GM19240 (cell line): ENCODE measurements at regions not wholly inside any gene's neighbourhood (a gene's known extent, or its start where the extent isn't known, plus 50 kb on each side); places are given as distances from the start of the nearest gene placed in this dataset.
"Not testable (repeated sequence)": the region's sequence is repeated elsewhere in the genome, so short reads cannot be mapped to it uniquely, and the experiment has no call there.

Experiments used
- DNase-seq: peaks from one replicate; pipeline ENCODE4 v3.0.0; 2011; ENCODE audit warnings: low spot score; ENCODE audit not compliant: insufficient read length

DNA sequence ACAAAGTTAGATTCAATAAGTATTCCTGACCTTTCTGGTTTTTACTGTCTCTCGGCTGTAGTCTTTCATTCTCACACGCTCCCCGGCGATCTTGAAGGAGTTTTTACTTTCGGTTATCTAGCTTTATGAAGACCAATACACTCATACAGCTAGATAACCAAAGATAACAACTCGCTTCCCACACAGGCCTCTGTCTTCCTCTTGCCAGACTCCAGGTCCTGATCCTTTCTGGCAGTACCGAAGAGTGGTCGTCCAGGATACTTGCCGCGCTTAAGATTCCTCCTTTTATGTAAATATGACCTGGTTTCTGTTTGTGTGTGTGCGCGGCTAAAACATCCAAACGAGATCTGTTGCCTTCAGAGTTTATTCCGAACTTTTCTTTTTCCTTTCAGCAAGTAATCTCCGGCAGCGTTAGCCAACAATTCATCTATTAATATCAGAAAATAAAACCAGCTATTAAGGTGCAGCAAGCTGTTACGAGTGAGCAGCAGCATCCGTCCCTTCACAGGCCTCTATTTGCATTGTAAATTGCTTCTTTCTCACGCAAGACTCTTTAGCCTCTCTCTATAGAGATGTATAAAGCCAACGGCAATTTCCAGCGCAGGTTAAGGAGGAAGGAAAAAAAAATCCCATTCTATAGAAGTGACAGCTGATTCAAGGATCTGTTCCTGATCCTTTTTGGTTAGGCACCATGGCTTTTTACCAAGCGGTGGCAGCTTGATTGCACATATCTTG, 216.1 kb downstream of the MEF2C start:
- no peak for DNase-seq

DNA sequence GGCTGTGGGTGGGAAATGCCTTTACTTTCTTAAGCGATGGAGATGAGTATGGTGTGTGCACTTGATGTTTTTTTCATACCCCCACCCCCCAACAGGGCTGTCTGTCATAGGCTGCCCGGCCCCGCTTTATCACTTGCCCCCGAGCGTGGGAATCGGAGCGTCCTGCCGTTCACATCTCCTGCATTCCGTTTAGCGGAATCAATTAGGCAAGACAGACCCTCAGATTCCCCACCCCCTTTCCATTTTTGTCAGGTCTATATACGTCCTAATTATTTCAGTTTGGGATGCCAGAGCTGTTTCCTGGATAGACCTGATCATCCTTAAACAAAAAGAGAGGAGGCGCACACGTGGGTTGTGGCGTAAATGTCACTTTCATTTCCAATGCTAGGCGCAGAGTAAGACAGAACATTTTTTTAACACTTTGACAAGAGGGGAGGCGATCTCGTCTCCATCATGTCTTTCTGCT, 217.2 kb downstream of the MEF2C start:
- DNase-seq, result no peak

DNA sequence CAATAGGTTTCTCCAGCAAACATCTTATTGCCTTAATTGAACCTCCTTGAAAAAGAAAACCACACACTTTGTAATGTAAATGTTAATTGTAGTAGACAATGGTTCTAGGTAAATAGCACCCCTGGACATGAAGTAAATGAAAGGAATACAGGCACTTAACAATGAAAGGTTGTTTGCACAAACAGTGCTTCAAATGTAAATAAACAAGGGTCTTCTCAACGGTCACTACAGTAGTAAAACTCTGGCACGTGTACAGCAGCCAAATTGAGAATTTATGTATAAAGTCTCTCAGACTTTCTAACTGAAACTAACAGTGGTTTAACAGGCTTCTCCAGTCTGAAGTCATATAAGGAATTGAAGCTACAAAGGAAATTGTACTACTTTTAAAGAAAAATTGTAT, 218.3 kb downstream of the MEF2C start:
- DNase-seq, result no peak

DNA sequence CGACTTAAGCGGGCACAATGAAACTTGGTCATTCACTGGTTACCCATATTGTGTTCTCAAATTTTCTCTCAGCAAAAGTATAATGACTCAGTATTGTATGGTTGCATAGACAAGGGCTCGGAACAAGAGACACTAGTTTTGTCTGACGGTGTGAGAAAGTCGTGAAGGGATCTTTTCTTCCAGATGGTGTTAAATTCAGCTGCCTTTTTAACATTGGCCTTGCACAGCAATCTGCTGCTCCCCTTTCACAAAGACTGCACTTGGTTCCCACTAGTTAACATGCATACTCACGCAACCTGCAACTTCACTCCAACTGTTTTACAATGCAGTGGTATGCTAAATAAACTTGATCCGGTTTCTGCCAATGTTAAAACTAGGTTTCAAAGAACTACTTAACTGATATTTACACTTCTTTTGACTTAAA, 219.2 kb downstream of the MEF2C start:
- no peak for DNase-seq

DNA sequence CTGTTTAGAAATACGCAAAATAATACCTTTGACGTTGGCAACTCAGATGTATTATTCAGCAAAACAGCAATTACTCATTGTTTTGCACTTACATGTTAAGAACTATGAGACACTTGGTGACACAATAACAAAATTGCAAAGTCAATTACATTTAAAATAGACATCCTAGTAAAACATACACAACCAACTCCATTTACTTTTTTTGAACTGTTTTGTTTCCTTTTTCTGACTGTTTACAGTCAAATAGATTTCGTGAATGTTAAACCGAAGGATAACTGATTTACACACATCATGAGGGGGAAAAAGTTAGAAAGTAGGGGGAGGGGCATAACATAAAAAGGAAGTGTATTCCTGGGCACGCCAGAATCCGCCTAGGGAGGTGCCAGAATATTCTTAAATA, 220.1 kb downstream of the MEF2C start:
- no peak for DNase-seq

DNA sequence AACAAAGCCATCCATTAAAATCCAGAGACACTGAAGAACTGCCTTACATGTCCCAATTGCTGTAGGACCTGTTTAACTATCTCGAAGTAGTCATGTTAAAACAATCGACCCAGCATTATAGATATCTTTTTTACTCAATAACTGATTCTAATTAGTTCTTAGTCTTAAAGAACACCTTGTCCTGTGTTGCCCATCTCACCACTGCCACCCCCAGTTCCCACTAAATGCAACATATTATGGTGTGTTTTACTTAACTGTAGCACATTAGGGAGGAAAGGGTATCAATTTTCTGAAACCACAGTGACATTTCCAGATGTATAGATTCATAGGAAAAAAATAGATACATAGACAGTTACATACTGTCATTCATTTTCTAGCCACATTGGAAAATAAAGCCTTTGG, 221.2 kb downstream of the MEF2C start:
- no peak for DNase-seq

DNA sequence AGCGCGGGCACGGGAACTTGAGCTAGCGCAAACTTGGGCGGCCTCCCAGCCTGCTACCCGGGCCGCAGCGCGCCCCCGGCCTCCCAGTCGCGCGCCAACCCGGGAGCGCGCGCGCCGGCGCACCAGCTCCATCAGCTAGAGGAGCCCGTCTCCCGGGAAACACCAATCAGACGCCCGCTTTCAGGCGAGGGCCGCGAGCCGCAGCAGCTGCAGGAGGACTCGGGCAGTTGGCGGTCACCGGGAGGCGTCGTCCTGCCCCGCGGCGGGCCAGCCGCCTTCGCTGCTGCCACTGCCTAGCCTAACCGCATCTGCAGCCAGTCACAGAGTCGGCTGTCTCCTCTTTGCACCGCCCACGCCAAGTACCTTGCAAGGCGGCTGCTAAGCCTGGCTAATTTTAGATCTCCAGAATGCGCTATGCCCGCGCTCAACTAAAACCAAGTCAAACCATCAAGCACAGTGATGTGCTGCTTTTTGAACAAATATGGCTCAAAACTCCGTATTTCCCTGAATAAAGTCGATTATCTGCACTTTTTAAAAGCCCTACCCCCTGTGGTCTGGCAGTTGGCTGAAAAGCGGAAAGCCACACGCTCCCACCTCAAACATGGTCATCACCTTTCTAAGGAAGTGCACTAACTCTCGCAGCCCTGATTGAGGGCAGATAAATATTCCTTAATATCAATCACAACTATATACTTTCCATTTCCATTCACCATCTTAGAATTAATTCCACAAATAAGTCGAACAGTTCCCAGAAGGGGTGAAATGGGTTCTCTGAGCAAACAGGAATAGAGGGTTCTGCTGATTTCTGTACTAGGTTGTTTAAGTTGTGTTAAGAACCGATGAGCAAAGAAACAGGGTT, 221.8 kb downstream of the MEF2C start:
- peak; percentile 46 for DNase-seq

DNA sequence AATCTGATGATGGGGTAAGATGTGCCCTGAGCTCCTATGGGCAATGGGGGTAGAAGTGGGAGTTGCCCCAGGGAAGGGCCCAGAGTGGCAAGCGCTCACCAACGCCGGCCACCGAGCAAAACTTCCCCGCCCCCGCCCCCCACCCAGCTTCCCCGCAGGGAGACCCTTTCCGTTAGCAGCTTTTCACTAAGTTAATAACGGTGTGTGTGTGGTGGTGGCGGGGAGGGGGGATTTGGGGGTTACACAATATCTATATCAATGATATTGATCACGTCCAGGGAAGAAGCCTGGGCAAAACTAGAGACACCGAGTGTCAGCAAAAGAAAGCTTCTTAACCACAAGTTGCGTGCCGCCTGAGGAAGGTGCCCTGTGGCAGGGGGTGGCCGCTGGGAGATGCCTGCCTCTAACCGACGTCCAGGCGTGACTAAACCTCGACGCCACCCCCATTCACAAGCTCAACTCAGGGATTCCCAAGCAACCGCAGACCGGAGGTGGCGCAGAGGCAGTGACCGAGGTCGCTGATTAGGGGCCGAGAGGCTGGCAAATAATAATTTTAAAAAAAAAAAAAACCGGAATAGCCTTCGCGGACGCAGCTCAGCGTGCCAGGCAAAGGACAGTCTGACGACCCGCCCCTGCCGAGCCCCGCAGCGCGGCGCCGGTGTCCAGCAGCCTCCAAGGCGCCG, 222.6 kb downstream of the MEF2C start:
- DNase-seq, result no peak

DNA sequence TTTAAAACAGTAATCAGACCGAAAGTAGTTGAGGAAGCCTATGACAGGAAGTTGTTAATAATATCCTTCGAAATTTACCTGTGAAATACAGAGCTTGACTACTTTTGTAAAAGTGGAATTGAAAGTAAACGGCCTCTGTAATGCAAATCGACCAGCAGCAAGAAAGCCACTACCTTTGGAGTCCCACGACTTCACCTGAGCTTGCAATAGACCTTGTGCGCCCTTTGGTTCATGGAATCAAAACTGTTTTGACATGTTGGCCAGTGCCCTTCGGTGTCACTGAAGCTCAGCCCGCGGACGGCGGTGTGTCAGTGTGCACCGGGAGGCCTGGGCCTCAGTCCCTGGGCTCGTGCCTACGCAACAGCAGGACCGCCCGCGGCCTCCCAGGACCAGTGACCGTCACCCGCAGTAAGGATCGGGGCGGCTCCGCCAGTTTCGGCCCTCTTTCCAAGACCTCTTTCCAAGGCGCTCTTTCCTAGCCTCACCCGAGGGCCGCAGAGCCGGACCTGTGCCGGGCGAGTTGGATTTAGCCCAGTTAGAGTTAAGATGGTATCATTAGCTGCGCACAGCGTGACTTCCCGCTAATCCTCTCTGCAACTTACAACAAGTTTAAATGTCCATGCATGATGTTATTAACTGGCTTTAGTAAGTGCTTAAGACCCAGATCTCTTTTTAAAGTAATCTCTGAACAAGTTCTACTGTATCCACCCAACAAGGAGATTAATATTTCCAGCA, 223.3 kb downstream of the MEF2C start:
- no peak for DNase-seq

DNA sequence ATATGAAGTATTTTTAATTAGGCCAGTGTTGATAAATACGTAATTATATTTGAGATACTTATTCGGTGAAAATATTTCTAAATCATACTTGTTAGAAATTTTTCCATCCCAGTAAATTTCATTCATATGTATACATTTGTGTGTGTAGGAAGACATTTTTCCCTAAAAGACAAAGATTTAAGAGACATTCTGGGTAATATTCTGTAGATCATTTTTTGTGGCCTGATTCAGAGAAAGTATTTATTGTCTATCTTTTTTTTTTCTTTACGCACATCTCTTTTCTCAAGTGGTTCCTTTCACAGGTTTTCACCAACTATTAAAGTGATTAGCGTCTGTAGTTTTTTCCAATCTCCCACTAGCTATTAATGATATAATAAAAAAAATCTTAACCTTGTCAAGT, 224.1 kb downstream of the MEF2C start:
- DNase-seq, result no peak

DNA sequence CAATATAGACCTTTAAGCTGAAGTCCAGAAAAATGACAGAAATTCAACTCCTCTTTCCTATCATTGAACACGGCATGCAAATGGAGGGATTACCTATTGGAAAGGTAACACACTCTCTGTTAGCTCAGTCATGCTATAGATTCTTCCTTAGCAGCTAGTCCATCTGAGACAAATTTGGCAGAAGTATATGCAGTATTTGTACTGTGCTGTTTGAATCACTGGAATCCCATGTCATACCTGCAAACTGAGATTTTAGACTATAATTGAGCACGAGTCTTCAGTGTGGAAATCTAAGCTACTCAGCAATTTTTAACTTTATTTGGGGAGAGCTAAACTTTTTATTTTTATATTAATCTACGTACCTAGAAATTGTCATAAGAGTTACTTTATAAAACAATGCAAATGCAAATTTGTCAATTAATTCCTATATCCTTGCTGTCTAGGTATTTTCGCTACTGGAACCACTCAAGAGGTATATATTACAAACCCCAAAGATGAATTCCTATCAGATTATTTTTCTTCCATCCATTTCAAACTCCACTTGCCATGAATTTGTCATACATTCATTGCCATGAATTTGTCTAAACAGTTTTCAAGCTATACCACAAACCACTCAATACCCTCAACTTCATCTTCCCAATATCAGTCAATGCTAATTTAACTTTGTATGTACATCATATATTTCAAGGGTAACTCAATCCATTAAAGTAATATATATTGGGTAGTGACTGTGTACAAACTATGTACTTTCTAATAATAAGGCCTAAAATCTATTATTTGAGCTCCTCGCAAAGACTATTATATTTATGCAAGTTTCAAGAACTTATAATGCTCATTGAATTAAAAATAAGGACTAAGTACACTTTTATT, 224.8 kb downstream of the MEF2C start:
- no peak for DNase-seq

DNA sequence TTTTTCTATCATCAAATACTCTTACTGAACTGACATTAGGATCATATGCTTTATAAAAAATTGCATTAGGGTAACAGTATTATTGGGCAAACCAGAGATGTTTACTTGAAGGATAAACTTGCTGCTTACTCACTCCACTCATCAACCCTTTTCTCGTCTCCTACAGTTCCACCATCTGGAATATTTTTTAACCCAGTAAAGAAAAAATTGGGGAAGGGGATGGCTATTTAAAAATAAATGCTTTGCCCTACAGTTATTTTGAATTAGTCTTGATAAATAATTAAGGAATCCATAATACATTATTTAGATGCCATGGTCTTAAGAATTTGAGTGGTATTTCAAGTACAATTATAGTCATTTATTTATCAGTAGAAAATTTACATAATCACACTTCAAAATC, 225.8 kb downstream of the MEF2C start:
- no peak for DNase-seq

DNA sequence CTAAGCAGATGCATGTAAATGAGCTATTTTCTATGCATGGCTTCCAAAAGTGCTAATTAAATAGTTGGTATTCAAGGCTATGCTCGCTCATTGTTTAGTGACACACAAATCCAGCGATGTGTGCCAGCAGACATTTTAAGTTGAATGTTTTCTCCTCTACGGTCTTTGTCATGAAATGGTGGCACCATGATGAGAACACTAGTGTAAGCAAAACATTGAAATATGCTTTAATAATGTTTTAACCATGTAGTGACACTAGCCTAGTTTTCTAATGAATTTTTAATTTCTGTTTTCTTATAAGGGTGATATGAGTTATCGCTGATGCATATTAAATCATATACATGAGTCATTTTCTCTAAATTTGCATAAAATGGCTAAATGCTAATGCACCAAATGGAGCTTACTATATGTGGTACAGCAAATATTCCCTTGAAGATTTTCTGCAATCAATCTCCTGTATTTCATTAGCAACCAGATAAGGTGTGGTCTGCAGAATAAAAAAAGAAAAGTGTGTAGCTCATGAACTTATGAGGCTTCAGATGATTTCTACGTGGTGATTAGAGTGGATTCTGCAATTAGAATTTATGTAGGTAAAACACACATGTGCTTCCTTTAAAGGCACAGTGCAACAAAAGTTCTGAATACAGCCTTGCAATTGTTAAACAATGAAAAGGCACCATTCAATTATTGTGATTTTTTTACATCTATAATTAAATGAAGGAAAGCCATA, 226.6 kb downstream of the MEF2C start:
- no peak for DNase-seq

DNA sequence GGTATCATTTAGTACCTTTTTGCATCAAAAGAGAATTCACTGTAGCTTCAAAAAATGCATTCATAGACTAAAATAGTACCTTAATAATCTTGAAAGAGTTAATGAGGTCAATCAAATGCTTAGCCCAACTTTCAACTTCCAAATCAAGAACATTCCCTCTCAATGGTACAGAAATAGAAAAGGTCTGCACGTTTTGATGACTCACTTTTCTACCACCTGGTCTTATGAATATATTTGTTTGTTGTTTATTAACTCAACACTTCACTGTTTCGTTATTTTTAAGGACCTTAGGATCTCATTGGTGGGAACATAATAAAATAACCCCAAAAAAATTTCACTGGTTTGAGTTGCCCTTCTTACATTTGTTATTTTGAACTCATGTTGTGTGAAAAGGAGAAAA, 229.5 kb downstream of the MEF2C start:
- DNase-seq, result no peak

DNA sequence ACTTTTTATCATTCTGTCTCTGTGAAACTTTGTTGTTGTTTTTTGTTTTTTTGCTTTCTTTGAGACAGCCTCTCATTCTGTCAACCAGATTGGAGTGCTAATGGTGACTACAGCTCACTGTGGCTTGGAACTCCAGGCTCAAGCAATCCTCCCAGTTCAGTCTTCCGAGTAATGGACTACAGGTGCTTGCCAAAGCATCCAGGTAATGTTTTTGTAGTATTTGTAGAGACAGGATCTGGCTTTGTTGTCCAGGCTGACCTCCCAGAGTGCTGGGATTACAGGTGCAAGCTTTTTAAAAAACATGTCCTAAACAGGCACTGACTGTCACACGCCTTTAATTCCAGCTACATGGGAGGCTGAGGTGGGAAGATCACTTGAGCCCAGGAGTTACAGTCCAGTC, 235.1 kb downstream of the MEF2C start:
- DNase-seq, result no peak

DNA sequence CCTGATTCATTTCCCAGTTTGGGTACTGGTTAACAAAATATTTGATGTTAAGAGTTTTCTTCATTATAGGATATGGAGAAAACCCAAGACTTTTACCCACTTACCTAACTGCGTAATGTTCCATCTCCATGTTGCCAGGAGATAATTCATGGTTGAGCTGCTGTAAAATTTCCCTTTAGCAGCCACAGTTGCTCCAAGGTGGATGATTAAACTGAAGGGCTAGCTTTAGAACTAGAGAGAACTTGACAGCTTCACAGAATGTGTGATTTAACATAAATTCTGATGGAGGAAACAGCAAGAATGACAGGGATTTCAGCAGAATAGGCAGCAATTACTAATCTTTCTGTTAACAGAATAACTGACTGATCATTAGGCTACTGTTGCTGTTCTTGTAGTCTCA, 236.1 kb downstream of the MEF2C start:
- DNase-seq, result no peak

DNA sequence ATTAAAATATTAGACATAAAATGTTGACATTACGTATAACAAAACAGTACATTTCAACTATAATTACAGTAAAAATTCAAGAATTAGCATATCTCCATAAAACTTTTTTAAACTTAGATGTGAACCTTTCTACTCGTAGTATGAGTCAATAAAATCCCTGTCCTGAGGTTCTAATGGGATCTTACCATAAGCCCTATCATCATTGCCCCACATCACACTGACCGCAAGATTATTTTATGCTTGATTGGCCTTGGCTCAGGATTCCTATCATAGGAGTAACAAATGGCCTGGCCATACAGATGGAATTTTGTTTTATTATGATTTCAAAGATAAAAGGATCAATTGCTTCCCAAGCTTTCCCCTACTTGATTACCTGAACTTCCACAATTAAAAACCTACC, 238.3 kb downstream of the MEF2C start:
- no peak for DNase-seq

DNA sequence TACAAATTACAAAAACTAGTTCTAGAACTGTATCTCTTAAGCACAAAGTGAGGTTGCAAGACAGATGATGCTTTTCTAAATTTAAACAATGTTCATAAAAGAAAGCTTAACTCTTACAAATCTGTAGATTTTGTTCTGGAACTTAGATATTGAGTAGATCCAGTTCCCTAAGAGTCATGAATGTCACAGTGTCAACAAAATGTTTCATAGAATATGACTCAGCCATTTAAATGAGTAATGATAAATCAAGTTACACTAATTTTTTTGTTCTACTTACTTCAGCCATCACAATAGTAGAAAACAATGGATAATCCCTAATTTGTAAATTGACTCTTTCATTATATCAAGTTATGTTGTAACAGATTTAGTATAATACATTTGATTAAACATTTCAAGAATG, 239.7 kb downstream of the MEF2C start:
- DNase-seq, result no peak

DNA sequence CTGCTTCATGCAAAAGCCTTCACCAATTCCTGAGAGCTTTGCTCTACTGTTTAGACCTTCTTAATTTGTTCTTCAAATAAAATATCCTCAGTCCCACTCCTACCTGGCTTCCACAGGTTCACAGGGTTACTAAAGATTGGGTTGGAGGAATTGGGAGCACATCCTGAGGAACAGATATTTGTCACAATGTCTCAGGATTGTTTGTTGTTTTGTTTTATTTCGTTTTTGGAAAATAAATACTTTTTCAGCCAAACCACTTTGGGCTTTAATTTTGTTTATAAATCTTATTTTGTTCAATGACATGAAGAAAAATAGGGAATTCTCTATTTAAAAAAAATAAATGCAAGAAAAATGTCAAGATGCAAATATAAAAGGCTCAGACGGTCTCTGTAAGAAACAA, 249.0 kb downstream of the MEF2C start:
- DNase-seq, result no peak

DNA sequence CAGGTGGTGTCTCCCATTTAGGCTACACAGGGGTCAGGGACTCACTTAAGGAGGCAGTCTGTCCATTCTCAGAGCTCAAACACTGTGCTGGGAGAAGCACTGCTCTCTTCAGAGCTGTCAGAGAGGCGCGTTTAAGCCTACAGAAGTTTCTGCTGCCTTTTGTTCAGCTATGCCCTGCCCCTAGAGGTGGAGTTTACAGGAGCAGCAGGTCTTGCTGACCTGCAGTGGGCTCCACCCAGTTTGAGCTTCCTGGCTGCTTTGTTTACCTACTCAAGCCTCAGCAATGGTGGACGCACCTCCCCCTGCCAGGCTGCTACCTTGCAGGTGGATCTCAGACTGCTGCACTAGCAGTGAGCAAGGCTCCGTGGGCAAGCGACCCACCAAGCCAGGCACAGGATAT, 260.1 kb downstream of the MEF2C start:
- not testable (repeated sequence) for DNase-seq
